ENCODE measurements at regions not wholly inside any gene's neighbourhood (a gene's known extent, or its start where the extent isn't known, plus 50 kb on each side); places are given as distances from the start of the nearest gene placed in this dataset.

GRCh38 chr10:111703986-111704385, 479.6 kb downstream of the GPAM start:
- in situ Hi-C loops (cut with MboI; ENCODE audit: low sequenced_read_pairs, unreplicated experiment), result no loop called here

GRCh38 chr10:111705021-111705420, 478.5 kb downstream of the GPAM start:
- DNase-seq (ENCODE audit: low spot score), result no peak
- in situ Hi-C loops (cut with MboI; ENCODE audit: low sequenced_read_pairs, unreplicated experiment), result no loop called here
- TF ChIP-seq, protein P1, sequence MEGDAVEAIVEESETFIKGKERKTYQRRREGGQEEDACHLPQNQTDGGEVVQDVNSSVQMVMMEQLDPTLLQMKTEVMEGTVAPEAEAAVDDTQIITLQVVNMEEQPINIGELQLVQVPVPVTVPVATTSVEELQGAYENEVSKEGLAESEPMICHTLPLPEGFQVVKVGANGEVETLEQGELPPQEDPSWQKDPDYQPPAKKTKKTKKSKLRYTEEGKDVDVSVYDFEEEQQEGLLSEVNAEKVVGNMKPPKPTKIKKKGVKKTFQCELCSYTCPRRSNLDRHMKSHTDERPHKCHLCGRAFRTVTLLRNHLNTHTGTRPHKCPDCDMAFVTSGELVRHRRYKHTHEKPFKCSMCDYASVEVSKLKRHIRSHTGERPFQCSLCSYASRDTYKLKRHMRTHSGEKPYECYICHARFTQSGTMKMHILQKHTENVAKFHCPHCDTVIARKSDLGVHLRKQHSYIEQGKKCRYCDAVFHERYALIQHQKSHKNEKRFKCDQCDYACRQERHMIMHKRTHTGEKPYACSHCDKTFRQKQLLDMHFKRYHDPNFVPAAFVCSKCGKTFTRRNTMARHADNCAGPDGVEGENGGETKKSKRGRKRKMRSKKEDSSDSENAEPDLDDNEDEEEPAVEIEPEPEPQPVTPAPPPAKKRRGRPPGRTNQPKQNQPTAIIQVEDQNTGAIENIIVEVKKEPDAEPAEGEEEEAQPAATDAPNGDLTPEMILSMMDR (IDR thresholded peaks at IDR 0.05; ENCODE audit: borderline replicate concordance, control extremely low read depth, extremely low read depth, insufficient read depth, missing control alignments), result no peak

More at GRCh38 chr10:111703986-111704385, 479.6 kb downstream of the GPAM start:
- TF ChIP-seq, protein P1 (IDR thresholded peaks at IDR 0.05; ENCODE audit: borderline replicate concordance, control extremely low read depth, extremely low read depth, insufficient read depth, missing control alignments), result no peak
- DNase-seq (ENCODE audit: low spot score), result no peak

DNA sequence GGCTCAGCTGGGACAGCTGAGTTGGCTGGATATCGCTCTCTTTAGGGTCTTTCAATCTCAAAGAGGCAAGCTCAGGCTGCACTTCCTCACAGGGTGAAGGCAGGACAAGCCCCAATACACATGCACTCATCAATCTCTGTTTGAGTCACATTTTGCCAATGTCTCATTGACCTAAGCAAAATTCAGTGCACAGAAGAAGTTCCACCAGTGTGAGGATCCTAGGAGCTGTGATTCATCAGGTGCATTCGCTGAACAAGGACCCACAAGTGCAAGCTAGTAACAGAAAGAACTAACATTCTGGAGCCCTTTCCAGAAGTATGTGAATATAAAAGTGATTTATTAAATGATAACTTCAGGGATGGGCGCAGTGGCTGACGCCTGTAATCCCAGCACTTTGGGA, 477.2 kb downstream of the GPAM start:
- TF ChIP-seq, protein P1 (IDR thresholded peaks at IDR 0.05; ENCODE audit: borderline replicate concordance, control extremely low read depth, extremely low read depth, insufficient read depth, missing control alignments), result no peak
- no peak for DNase-seq (ENCODE audit: low spot score)
- in situ Hi-C loops (cut with MboI; ENCODE audit: low sequenced_read_pairs, unreplicated experiment), result no loop called here

DNA sequence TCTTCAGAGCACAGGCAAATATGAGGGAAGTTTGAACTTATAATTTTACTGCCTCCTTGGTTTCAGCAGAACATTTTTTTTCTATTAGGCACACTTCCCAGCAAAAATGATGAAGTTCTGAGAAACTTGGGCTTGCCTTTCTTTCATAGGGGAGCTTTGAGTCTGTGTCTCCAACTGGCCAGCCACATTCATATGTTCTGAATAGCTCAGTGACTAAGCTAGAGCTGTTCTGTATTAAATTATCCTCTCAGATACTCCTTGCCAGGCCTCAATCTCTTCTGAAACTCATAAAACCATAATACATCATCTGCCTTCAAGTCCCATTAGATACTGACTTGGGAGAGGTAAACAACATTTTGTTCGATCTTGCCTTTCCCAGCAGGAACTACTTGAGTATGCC, 476.5 kb downstream of the GPAM start:
- DNase-seq (ENCODE audit: low spot score), result no peak
- in situ Hi-C loops (cut with MboI; ENCODE audit: low sequenced_read_pairs, unreplicated experiment), result no loop called here
- TF ChIP-seq, protein P1 (IDR thresholded peaks at IDR 0.05; ENCODE audit: borderline replicate concordance, control extremely low read depth, extremely low read depth, insufficient read depth, missing control alignments), result no peak

- TF ChIP-seq, protein P1 (IDR thresholded peaks at IDR 0.05; ENCODE audit: borderline replicate concordance, control extremely low read depth, extremely low read depth, insufficient read depth, missing control alignments), result no peak
- no peak for DNase-seq (ENCODE audit: low spot score)
Observed at GRCh38 chr10:111709603-111710002, 474.0 kb downstream of the GPAM start.

DNA sequence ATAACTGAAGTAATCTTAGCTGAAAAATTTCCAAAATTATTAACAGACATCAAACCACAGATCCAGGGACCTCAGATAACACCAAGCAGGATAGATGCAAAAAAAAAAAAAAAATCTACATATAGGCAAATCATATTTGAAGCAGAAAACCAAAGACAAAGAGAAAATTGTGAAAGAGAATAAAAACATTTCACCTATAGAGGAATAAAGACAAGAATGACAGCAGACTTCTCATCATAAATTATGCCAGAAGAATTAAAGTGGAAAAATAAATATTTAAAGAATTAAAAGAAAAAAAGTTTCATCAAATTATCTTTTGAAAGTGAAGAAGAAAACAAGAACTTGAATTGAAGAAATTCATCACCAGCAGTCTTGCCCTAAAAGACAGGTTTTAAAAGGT, 467.5 kb downstream of the GPAM start:
- TF ChIP-seq, protein P1 (IDR thresholded peaks at IDR 0.05; ENCODE audit: borderline replicate concordance, control extremely low read depth, extremely low read depth, insufficient read depth, missing control alignments), result no peak
- DNase-seq (ENCODE audit: low spot score), result no peak
- in situ Hi-C loops (cut with MboI; ENCODE audit: low sequenced_read_pairs, unreplicated experiment), result no loop called here

More at GRCh38 chr10:111709603-111710002, 474.0 kb downstream of the GPAM start:
- in situ Hi-C loops (cut with MboI; ENCODE audit: low sequenced_read_pairs, unreplicated experiment), result no loop called here

- in situ Hi-C loops (cut with MboI; ENCODE audit: low sequenced_read_pairs, unreplicated experiment), result no loop called here
- no peak for DNase-seq (ENCODE audit: low spot score)
- TF ChIP-seq, protein P1 (IDR thresholded peaks at IDR 0.05; ENCODE audit: borderline replicate concordance, control extremely low read depth, extremely low read depth, insufficient read depth, missing control alignments), result no peak
Observed at GRCh38 chr10:111724121-111724520, 459.4 kb downstream of the GPAM start.

Data from GM13976 (cell line).